Heart left ventricle (tissue), 13 donors: ENCODE measurements at regions not wholly inside any gene's neighbourhood (a gene's known extent, or its start where the extent isn't known, plus 50 kb on each side); places are given as distances from the start of the nearest gene placed in this dataset.

Experiments used
- POLR2A ChIP-seq, 2 donors: fragments of 450-650 bp; IDR thresholded peaks; one replicate each; pipeline ENCODE4 v1.6.1; 2017; ENCODE audit warnings: antibody characterized with exemption in 2 of 2, mild to moderate bottlenecking in 2 of 2, moderate library complexity in 2 of 2
- TF ChIP-seq, protein P1 (sequence below), 12 donors: fragments of 200-600 bp; sonication (generic) in 4 of 12; IDR thresholded peaks; one replicate each; pipeline versions ENCODE4 v1.5.0 to v1.8.0; 2018 to 2022; ENCODE audit warnings: antibody characterized with exemption in 12 of 12, mild to moderate bottlenecking in 5 of 12
- donor health status: ischemic (EF 13 %, LVEDD 7.1; RV severe dilation, severe dysfunction).
- donor health status: DM: no; HTN: yes; CAD: no.
- donor health status: DM: no; HTN: no; CAD: no.
- donor health status: ischemic (EF 25% LVEDD 6.9; RV normal size, moderate dysfunction).
- donor health status: ischemic (EF 25% LVEDD 5.7; RV mildly dilated, moderate dysfunction).
- donor health status: ischemic (EF 35%, LVEDD 5.7; RV mildly dilated, moderate dysfunction).
- donor health status: nonischemic (EF 11% LVEDD 7.7; RV severe dilation, severe dysfunction).
- donor health status: DM: yes; HTN: yes; CAD: no.
- donor health status: PGD.
- donor health status: ischemic (EF 29% LVEDD 5.4; RV normal size, mild dysfunction).
- donor health status: nonischemic (EF 23%, LVEDD 6.1; RV moderate dilation, normal function).

DNA sequence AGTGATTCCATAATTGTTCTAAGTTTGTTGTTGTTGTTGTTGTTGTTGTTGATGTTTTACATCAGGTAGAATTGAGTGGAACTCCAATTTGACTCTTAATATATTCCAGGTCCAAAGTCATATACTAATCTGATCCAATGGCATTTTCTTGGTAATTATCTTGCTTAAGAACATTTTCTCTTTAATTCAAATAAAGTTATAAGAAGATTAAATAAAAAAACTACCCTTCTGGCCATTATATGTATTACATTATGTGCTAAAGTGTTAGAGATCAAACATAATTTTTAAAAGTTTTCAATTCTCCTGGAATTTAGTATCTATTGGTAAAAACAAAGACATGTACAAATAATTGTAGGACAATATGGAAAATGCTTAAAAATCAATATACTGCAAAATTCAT, 775.4 kb downstream of the LUZP2 start:
- TF ChIP-seq, protein P1, sequence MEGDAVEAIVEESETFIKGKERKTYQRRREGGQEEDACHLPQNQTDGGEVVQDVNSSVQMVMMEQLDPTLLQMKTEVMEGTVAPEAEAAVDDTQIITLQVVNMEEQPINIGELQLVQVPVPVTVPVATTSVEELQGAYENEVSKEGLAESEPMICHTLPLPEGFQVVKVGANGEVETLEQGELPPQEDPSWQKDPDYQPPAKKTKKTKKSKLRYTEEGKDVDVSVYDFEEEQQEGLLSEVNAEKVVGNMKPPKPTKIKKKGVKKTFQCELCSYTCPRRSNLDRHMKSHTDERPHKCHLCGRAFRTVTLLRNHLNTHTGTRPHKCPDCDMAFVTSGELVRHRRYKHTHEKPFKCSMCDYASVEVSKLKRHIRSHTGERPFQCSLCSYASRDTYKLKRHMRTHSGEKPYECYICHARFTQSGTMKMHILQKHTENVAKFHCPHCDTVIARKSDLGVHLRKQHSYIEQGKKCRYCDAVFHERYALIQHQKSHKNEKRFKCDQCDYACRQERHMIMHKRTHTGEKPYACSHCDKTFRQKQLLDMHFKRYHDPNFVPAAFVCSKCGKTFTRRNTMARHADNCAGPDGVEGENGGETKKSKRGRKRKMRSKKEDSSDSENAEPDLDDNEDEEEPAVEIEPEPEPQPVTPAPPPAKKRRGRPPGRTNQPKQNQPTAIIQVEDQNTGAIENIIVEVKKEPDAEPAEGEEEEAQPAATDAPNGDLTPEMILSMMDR (IDR thresholded peaks at IDR 0.05) = peak in 3 of 12 donors; percentile 10 to 59 (median 28)
- no peak for TF ChIP-seq POLR2A (IDR thresholded peaks at IDR 0.05)
